Calu3 (cell line): ENCODE measurements at regions not wholly inside any gene's neighbourhood (a gene's known extent, or its start where the extent isn't known, plus 50 kb on each side); places are given as distances from the start of the nearest gene placed in this dataset.

Experiments used
- BruUV-seq: library from RNA; stranded (reverse); fragments of 400-500 nt; replicated peaks from 2 replicates; lab custom pipeline; 2021; lab: Mats Ljungman, UMichigan
- CTCF ChIA-PET: fragments of 300-600 bp; sonication (Branson Sonifier 250); formaldehyde crosslinking; loops from one replicate; lab custom pipeline; 2022; ENCODE audit warnings: antibody characterized with exemption; lab: Charles Lee
- DNase-seq: peaks from one replicate; pipeline ENCODE4 v3.0.0; 2022
- H3K27ac Mint-ChIP-seq: one replicate; pipeline ENCODE4 v1.8.0; 2022; ENCODE audit warnings: mixed read lengths; ENCODE audit not compliant: unreplicated experiment
- H3K27me3 Mint-ChIP-seq: one replicate; pipeline ENCODE4 v1.8.0; 2022; ENCODE audit warnings: mixed read lengths; ENCODE audit not compliant: unreplicated experiment
- H3K36me3 Mint-ChIP-seq: one replicate; pipeline ENCODE4 v1.8.0; 2022; ENCODE audit warnings: mild to moderate bottlenecking, moderate library complexity, mixed read lengths; ENCODE audit not compliant: insufficient read depth, unreplicated experiment
- H3K4me1 Mint-ChIP-seq: one replicate; pipeline ENCODE4 v1.8.0; 2022; ENCODE audit warnings: mild to moderate bottlenecking, low read depth, mixed read lengths; ENCODE audit not compliant: unreplicated experiment
- H3K4me3 Mint-ChIP-seq: one replicate; pipeline ENCODE4 v1.8.0; 2022; ENCODE audit warnings: mild to moderate bottlenecking, low read depth, moderate library complexity, mixed read lengths; ENCODE audit not compliant: unreplicated experiment
- H3K9me3 Mint-ChIP-seq: one replicate; pipeline ENCODE4 v1.8.0; 2022; ENCODE audit warnings: low read depth, mixed read lengths; ENCODE audit not compliant: unreplicated experiment
- intact Hi-C: fragments of 100-400 bp; cut with micrococcal nuclease; formaldehyde crosslinking; loops from one replicate; pipeline ENCODE4 v1.10.0; 2022; ENCODE audit not compliant: unreplicated experiment
- TF ChIP-seq, protein P1 (sequence below): fragments of 200-600 bp; IDR thresholded peaks from one replicate; pipeline ENCODE4 v1.8.0; 2022; ENCODE audit warnings: antibody characterized with exemption; ENCODE audit not compliant: unreplicated experiment

DNA sequence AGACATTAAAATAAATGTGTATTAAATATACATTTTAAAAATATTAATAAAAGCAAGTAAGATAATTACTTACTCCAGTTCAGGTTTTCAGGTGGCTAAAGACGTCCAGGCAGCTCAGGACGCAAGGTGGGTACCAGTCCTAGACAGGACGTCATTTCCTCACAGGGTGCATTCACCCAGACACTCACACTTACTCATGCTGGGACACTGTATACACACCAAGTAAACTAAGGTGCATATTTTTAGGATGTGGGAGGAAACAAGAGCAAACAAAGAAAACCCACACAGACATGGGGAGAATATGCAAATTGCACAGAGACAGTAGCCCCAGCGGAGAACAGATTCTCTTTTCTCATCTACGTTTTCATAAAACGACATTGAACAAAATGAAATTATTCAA, 457.9 kb downstream of the BRINP3 start:
- H3K36me3 Mint-ChIP-seq: no peaks in the 10 kb centered on the region
- H3K4me3 Mint-ChIP-seq: no peak overlapping the region
- intact Hi-C loops: no loop called here
- DNase-seq: no peak
- peaks cover 11% of the 10 kb centered on the region for H3K4me1 Mint-ChIP-seq
- TF ChIP-seq, protein P1, sequence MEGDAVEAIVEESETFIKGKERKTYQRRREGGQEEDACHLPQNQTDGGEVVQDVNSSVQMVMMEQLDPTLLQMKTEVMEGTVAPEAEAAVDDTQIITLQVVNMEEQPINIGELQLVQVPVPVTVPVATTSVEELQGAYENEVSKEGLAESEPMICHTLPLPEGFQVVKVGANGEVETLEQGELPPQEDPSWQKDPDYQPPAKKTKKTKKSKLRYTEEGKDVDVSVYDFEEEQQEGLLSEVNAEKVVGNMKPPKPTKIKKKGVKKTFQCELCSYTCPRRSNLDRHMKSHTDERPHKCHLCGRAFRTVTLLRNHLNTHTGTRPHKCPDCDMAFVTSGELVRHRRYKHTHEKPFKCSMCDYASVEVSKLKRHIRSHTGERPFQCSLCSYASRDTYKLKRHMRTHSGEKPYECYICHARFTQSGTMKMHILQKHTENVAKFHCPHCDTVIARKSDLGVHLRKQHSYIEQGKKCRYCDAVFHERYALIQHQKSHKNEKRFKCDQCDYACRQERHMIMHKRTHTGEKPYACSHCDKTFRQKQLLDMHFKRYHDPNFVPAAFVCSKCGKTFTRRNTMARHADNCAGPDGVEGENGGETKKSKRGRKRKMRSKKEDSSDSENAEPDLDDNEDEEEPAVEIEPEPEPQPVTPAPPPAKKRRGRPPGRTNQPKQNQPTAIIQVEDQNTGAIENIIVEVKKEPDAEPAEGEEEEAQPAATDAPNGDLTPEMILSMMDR: no peak
- BruUV-seq: no TSS peak
- H3K9me3 Mint-ChIP-seq: no peaks in the 10 kb centered on the region
- CTCF ChIA-PET: interaction anchor here (0.5 kb wide), 1 partner anchor 32 kb away, joined by 3 read pairs; no protein-coding TSS in a partner anchor
- no peak overlapping the region for H3K27ac Mint-ChIP-seq
- H3K27me3 Mint-ChIP-seq: no peaks in the 10 kb centered on the region

DNA sequence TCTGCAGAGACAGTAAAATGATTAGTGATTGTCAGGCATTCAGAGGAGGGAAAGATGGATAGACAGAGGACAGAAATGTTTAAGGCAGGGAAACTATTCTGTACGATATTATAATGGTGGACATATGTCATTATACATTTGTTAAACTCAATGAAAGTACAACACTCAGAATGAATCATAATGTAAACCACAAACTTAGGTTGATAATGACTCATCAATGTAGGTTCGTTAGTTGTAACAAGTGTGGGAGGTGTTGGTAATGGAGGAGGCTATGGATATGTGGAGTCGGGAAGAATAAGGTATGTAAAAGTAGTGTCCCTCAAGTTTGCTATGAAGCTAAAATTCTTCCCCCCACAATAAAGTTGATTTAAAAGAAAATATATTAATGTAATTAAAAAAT, 455.0 kb downstream of the BRINP3 start:
- BruUV-seq: no TSS peak
- H3K9me3 Mint-ChIP-seq: no peaks in the 10 kb centered on the region
- peaks cover 11% of the 10 kb centered on the region for H3K4me1 Mint-ChIP-seq
- intact Hi-C loops: no loop called here
- DNase-seq: no peak
- TF ChIP-seq, protein P1: no peak
- H3K36me3 Mint-ChIP-seq: no peaks in the 10 kb centered on the region
- CTCF ChIA-PET: interaction anchor here (0.6 kb wide), 1 partner anchor 340 kb away, joined by 3 read pairs; no protein-coding TSS in a partner anchor
- no peak overlapping the region for H3K27ac Mint-ChIP-seq
- no peaks in the 10 kb centered on the region for H3K27me3 Mint-ChIP-seq
- H3K4me3 Mint-ChIP-seq: no peak overlapping the region

DNA sequence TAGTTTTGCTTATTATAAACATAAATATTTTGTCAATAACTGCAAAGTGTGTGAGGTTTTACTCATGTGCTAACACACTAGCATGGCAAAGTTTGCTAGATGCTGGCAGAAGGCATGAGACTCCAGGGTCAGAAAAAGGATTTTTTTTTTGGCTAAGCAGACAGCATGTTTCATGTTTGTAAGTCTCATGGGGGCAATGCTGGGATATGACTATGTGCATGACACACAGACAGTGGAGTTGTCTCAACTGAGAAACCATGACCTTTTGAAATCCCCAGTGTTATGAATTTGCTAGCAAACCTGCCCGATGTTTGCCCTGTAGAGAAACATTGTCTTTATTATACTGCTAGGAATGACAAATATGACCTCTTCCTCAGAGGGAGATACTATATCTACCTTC, 448.2 kb downstream of the BRINP3 start:
- no peaks in the 10 kb centered on the region for H3K9me3 Mint-ChIP-seq

DNA sequence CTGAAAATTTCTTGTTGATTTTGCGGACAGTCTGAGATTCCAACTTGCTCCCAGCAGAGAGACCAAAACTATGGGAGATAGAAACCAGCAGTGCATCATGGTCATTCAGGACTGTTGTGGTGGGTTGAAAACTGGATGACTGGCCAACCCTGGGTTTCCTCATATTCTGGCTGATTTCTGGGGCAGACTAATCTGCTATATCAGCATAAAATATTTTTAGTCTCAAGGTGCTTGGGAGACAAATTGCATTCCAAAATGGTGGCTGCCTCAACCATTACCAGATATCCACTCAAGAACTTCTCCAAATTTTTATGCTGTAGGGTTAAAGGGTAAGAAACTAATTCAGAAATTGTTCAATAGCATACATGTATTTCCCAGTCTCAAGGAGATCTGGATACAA, 434.0 kb downstream of the BRINP3 start:
- H3K9me3 Mint-ChIP-seq: peaks cover 4% of the 10 kb centered on the region
- no peak overlapping the region for H3K27ac Mint-ChIP-seq
- TF ChIP-seq, protein P1: no peak
- no peaks in the 10 kb centered on the region for H3K4me1 Mint-ChIP-seq
- no TSS peak for BruUV-seq
- no peak overlapping the region for H3K4me3 Mint-ChIP-seq
- intact Hi-C loops: no loop called here
- H3K36me3 Mint-ChIP-seq: no peaks in the 10 kb centered on the region
- no peaks in the 10 kb centered on the region for H3K27me3 Mint-ChIP-seq
- CTCF ChIA-PET: no interaction called here
- DNase-seq: no peak

More for the DNA sequence above, 448.2 kb downstream of the BRINP3 start:
- Mint-ChIP-seq H3K27me3 (no peaks in the 10 kb centered on the region), H3K4me3 (no peak overlapping the region), H3K36me3 (no peaks in the 10 kb centered on the region), H3K4me1 (no peaks in the 10 kb centered on the region), H3K27ac (no peak overlapping the region)
- BruUV-seq: no TSS peak
- intact Hi-C loops: no loop called here
- TF ChIP-seq, protein P1: no peak
- DNase-seq: no peak
- CTCF ChIA-PET: no interaction called here
